Cardiac muscle cell (in vitro differentiated cells and primary cell): ENCODE measurements at regions not wholly inside any gene's neighbourhood (a gene's known extent, or its start where the extent isn't known, plus 50 kb on each side); places are given as distances from the start of the nearest gene placed in this dataset.

Experiments
- DNase-seq, 2 donors: peaks; one replicate each; pipeline versions ENCODE4 v3.0.0 to v3.0.0-alpha.2; 2010 to 2017; ENCODE audit warnings: low read depth in 1 of 2, low spot score in 1 of 2
- H3K27ac ChIP-seq: fragments of 200-600 bp; sonication (generic); 2 replicates; pipeline ENCODE4 v1.5.1; 2016
- H3K27me3 ChIP-seq: fragments of 200-600 bp; sonication (generic); 2 replicates; pipeline ENCODE4 v1.6.0; 2016; ENCODE audit warnings: control low read depth
- H3K36me3 ChIP-seq: fragments of 200-600 bp; sonication (generic); 2 replicates; pipeline ENCODE4 v1.5.1; 2016; ENCODE audit warnings: control low read depth
- H3K4me1 ChIP-seq: fragments of 200-600 bp; sonication (generic); 2 replicates; pipeline ENCODE4 v1.8.1; 2017; ENCODE audit warnings: low read depth, mild to moderate bottlenecking, mixed run types
- H3K4me3 ChIP-seq: fragments of 200-600 bp; sonication (generic); 2 replicates; pipeline ENCODE4 v1.5.1; 2016; ENCODE audit warnings: mild to moderate bottlenecking
- H3K9me3 ChIP-seq: fragments of 200-600 bp; sonication (generic); 2 replicates; pipeline ENCODE4 v1.5.1; 2017; ENCODE audit warnings: low read depth, mild to moderate bottlenecking, control low read depth
- CTCF ChIP-seq: IDR thresholded peaks from 2 replicates; pipeline ENCODE4 v1.5.1; 2012; ENCODE audit warnings: low read depth, mild to moderate bottlenecking, low read length

GRCh38 chr5:2147504-2148311 lies 265.0 kb upstream of the IRX4 start:
- no peak for DNase-seq
- Histone ChIP-seq H3K9me3 (no peaks in the 10 kb centered on the region), H3K27ac (no peak overlapping the region), H3K4me3 (no peak overlapping the region), H3K4me1 (no peaks in the 10 kb centered on the region), H3K27me3 (no peaks in the 10 kb centered on the region), H3K36me3 (no peaks in the 10 kb centered on the region)
- TF ChIP-seq CTCF: no peak

GRCh38 chr5:2143646-2144353 lies 261.1 kb upstream of the IRX4 start:
- Histone ChIP-seq H3K27ac (no peak overlapping the region), H3K4me3 (no peak overlapping the region), H3K27me3 (no peaks in the 10 kb centered on the region), H3K36me3 (no peaks in the 10 kb centered on the region), H3K4me1 (no peaks in the 10 kb centered on the region), H3K9me3 (no peaks in the 10 kb centered on the region)
- DNase-seq: no peak
- TF ChIP-seq CTCF: no peak

GRCh38 chr5:2143088-2143487 lies 260.4 kb upstream of the IRX4 start:
- DNase-seq: no peak

GRCh38 chr5:2142456-2142954 lies 259.8 kb upstream of the IRX4 start:
- DNase-seq: no peak
- H3K4me3 ChIP-seq: no peak overlapping the region
- H3K4me1 ChIP-seq: no peaks in the 10 kb centered on the region
- H3K9me3 ChIP-seq: no peaks in the 10 kb centered on the region
- TF ChIP-seq CTCF: no peak
- H3K36me3 ChIP-seq: no peaks in the 10 kb centered on the region
- H3K27me3 ChIP-seq: no peaks in the 10 kb centered on the region
- H3K27ac ChIP-seq: no peak overlapping the region

More at GRCh38 chr5:2143088-2143487, 260.4 kb upstream of the IRX4 start:
- H3K36me3 ChIP-seq: no peaks in the 10 kb centered on the region
- no peaks in the 10 kb centered on the region for H3K4me1 ChIP-seq
- no peaks in the 10 kb centered on the region for H3K27me3 ChIP-seq
- no peak overlapping the region for H3K27ac ChIP-seq
- no peak overlapping the region for H3K4me3 ChIP-seq
- no peaks in the 10 kb centered on the region for H3K9me3 ChIP-seq
- no peak for TF ChIP-seq CTCF

GRCh38 chr5:2141254-2142000 lies 258.7 kb upstream of the IRX4 start:
- no peaks in the 10 kb centered on the region for H3K9me3 ChIP-seq
- no peak overlapping the region for H3K4me3 ChIP-seq
- no peaks in the 10 kb centered on the region for H3K4me1 ChIP-seq
- TF ChIP-seq CTCF: no peak
- DNase-seq: no peak
- no peaks in the 10 kb centered on the region for H3K36me3 ChIP-seq
- H3K27me3 ChIP-seq: no peaks in the 10 kb centered on the region
- no peak overlapping the region for H3K27ac ChIP-seq
